Stomach (tissue), 4 donors: ENCODE measurements at regions not wholly inside any gene's neighbourhood (a gene's known extent, or its start where the extent isn't known, plus 50 kb on each side); places are given as distances from the start of the nearest gene placed in this dataset.

Experiments
- CTCF ChIP-seq, 7 experiments: fragments of 450-650 bp in 4 of 7; fragments of 200-600 bp in 3 of 7; sonication (generic) in 3 of 7; IDR thresholded peaks; one replicate each; pipeline ENCODE4 v1.5.1; 2016 to 2019; ENCODE audit warnings: antibody characterized with exemption in 7 of 7, control low read depth in 2 of 7, mild to moderate bottlenecking in 1 of 7
- POLR2AphosphoS5 ChIP-seq, 3 donors: sonication (generic); formaldehyde crosslinking; IDR thresholded peaks; one replicate each; pipeline ENCODE4 v1.6.1; 2016; ENCODE audit warnings: antibody characterized with exemption in 3 of 3

DNA sequence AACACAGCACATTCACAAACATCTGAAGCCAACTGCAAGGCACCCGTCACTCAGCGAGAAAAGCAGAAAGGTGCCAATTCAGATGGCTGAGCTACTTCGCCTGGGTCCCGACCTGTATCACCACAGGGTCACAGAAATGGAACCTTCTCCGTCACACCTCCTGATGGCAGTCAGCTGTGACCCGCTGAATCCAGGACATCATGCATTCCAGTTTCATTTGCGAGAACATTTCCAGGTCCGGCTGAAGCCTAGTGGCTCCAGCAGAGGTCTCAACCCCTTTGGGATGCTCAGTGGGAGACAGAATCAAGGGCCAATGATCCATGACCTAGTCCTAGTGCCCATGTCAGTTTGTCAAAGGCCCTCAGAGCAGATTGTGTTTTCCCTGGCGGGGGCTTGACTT is 193.6 kb upstream of the KLF14 start:
- TF ChIP-seq CTCF (IDR thresholded peaks at IDR 0.05) (no peak), POLR2AphosphoS5 (IDR thresholded peaks at IDR 0.05) (no peak)
